ENCODE measurements at regions not wholly inside any gene's neighbourhood (a gene's known extent, or its start where the extent isn't known, plus 50 kb on each side); places are given as distances from the start of the nearest gene placed in this dataset.

DNA sequence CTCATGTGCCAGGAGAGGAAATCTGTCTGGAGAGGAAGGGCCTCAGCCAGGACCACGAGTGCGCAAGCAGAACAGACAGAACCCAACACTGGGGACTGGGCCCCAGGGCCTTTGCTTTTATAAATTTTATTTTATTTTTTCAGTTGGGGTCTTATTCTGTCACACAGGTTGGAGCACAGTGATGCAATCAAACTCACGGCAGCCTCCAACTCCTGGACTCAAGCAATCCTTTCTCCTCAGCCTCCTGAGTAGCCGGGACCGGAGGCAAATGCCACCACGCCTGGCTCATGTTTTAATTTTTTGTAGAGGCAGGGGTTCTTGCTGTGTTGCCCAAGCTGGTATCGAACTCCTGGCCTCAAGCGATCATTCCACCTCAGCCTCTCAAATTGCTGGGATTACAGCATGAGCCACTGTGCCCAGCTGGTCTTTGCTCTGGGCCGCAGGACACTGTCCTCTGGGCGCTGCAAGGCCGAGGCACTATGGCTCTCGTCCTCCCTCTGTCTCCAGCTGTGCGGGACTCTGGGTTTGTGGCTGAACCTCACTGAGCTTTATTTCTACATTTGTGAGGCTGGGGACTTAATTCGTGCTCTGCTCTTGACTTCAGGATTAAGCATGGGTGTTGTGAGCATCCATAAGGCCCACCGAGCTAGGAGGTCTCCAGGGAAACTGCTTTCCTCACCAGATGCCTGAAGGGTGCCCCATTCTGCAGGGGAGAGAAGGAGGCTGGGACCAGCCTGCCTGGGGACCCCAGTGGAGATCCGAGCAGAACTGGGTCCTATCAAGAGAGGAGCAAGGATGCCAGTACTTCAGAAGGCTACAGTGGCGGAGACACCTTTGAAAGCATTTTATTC, 144.2 kb upstream of the VSTM2B start:
- H3K4me3 ChIP-seq (ENCODE audit: low read length in 2 of 2): no peak overlapping the region
- no peak overlapping the region for H3K27ac ChIP-seq (replicated peaks; ENCODE audit: low read length)
- H2BK120ac ChIP-seq (ENCODE audit: low read depth, low read length): no peak overlapping the region
- H4K8ac ChIP-seq (ENCODE audit: low read depth, low read length): no peak overlapping the region
- no peaks in the 10 kb centered on the region for H3K36me3 ChIP-seq (replicated peaks in 1 of 2; ENCODE audit: control insufficient read depth in 2 of 2, insufficient read depth in 2 of 2, low read length in 2 of 2)
- no peaks in the 10 kb centered on the region for H3K79me1 ChIP-seq (ENCODE audit: low read depth, low read length)
- peaks cover 0 to 23% of the 10 kb centered on the region in 2 donors for H3K4me1 ChIP-seq (ENCODE audit: control insufficient read depth in 2 of 2, insufficient read depth in 1 of 2, low read depth in 1 of 2, low read length in 2 of 2)
- no peak overlapping the region for H2BK12ac ChIP-seq (ENCODE audit: low read length)
- no peak overlapping the region for H3K18ac ChIP-seq (ENCODE audit: low read length)
- peak overlapping the region; percentile 26 for H3K9ac ChIP-seq (ENCODE audit: low read depth, low read length, poor library complexity)
- H2AFZ ChIP-seq (ENCODE audit: low read length): no peak overlapping the region
- H2AK5ac ChIP-seq (ENCODE audit: low read depth, low read length): no peak overlapping the region
- H3K27me3 ChIP-seq (ENCODE audit: control insufficient read depth in 3 of 3, insufficient read depth in 3 of 3, low read depth in 1 of 3, low read length in 3 of 3): peaks cover 0 to 17% (median 0%) of the 10 kb centered on the region in 3 experiments
- no peak overlapping the region for H3K4me2 ChIP-seq (ENCODE audit: insufficient read depth, low read length, poor library complexity, severe bottlenecking)
- H3K9me3 ChIP-seq (replicated peaks in 1 of 2; ENCODE audit: control insufficient read depth in 2 of 2, insufficient read depth in 1 of 2, low read depth in 1 of 2, low read length in 2 of 2): no peaks in the 10 kb centered on the region
- no CpG with 5 or more reads among the region's 17 CpGs for WGBS, 2 donors (ENCODE audit: extremely low coverage in 2 of 2, insufficient read length in 2 of 2, insufficient replicate concordance in 1 of 2)
- H3K4ac ChIP-seq (ENCODE audit: low read length): no peak overlapping the region
- H4K91ac ChIP-seq (ENCODE audit: low read depth, low read length, poor library complexity): no peak overlapping the region
- H2BK15ac ChIP-seq (ENCODE audit: low read length): no peak overlapping the region
- no peak overlapping the region for H3K14ac ChIP-seq (ENCODE audit: low read length)
- no peak overlapping the region for H2BK5ac ChIP-seq (ENCODE audit: low read length)
- no peak overlapping the region for H3K23ac ChIP-seq (ENCODE audit: low read depth, low read length, poor library complexity)
- DNase-seq (ENCODE audit: low spot score): no peak

DNA sequence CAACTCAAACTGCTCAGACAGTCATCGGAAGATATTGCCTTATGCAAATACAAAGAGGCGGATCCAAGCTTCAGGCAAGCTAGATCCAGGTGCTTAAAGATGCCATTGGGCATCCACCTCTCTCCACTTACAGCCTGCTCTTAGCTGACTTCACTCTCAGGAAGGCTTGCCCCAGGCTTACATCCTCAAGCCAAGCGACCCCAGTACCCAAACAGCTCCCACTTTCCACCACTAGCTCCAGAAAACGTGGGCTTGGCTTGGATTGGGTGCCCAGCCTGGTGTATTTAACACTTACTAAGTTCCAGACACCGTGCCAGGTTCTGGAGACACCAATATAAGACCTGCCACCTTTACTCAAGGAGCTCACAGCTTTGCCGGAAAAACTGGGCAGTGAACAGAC, 142.1 kb upstream of the VSTM2B start:
- no peak overlapping the region for H4K8ac ChIP-seq (ENCODE audit: low read depth, low read length)
- H3K27me3 ChIP-seq (ENCODE audit: control insufficient read depth in 3 of 3, insufficient read depth in 3 of 3, low read depth in 1 of 3, low read length in 3 of 3): peaks cover 0 to 17% (median 0%) of the 10 kb centered on the region in 3 experiments
- H3K4me2 ChIP-seq (ENCODE audit: insufficient read depth, low read length, poor library complexity, severe bottlenecking): no peak overlapping the region
- H3K27ac ChIP-seq (replicated peaks; ENCODE audit: low read length): no peak overlapping the region
- H2BK5ac ChIP-seq (ENCODE audit: low read length): no peak overlapping the region
- H2BK15ac ChIP-seq (ENCODE audit: low read length): no peak overlapping the region
- no peak overlapping the region for H4K91ac ChIP-seq (ENCODE audit: low read depth, low read length, poor library complexity)
- no peaks in the 10 kb centered on the region for H3K79me1 ChIP-seq (ENCODE audit: low read depth, low read length)
- H3K9me3 ChIP-seq (replicated peaks in 1 of 2; ENCODE audit: control insufficient read depth in 2 of 2, insufficient read depth in 1 of 2, low read depth in 1 of 2, low read length in 2 of 2): no peaks in the 10 kb centered on the region
- no peak overlapping the region for H3K18ac ChIP-seq (ENCODE audit: low read length)
- no peak overlapping the region for H2AK5ac ChIP-seq (ENCODE audit: low read depth, low read length)
- H3K14ac ChIP-seq (ENCODE audit: low read length): no peak overlapping the region
- peaks cover 0 to 21% of the 10 kb centered on the region in 2 donors for H3K4me1 ChIP-seq (ENCODE audit: control insufficient read depth in 2 of 2, insufficient read depth in 1 of 2, low read depth in 1 of 2, low read length in 2 of 2)
- H2BK12ac ChIP-seq (ENCODE audit: low read length): no peak overlapping the region
- no peak overlapping the region for H2BK120ac ChIP-seq (ENCODE audit: low read depth, low read length)
- H3K4ac ChIP-seq (ENCODE audit: low read length): no peak overlapping the region
- no peak overlapping the region for H3K23ac ChIP-seq (ENCODE audit: low read depth, low read length, poor library complexity)
- no peak overlapping the region for H2AFZ ChIP-seq (ENCODE audit: low read length)
- H3K36me3 ChIP-seq (replicated peaks in 1 of 2; ENCODE audit: control insufficient read depth in 2 of 2, insufficient read depth in 2 of 2, low read length in 2 of 2): no peaks in the 10 kb centered on the region
- H3K9ac ChIP-seq (ENCODE audit: low read depth, low read length, poor library complexity): no peak overlapping the region
- no CpG with 5 or more reads among the region's 6 CpGs for WGBS, 2 donors (ENCODE audit: extremely low coverage in 2 of 2, insufficient read length in 2 of 2, insufficient replicate concordance in 1 of 2)
- H3K4me3 ChIP-seq (ENCODE audit: low read length in 2 of 2): no peak overlapping the region
- no peak for DNase-seq (ENCODE audit: low spot score)

DNA sequence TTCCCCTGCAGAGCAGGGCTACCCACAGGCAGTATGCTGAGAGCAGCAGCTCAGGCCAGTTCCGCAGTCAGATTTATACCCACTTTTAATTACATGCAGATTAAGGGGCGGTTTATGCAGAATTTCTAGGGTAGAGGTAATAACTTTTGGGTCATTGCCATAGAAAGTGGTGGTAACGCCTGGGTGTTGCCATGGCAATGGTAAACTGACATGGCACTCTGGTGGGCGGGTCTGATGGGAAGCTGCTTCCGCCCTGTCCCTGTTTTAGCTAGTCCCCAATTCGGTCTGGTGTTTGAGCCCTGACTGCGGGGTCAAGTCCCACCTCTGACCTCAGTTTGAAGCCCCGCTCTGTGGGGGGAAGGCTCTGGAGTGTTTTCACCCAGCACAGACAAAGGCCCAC, 141.1 kb upstream of the VSTM2B start:
- Histone ChIP-seq H4K8ac (ENCODE audit: low read depth, low read length) (peak overlapping the region; percentile 57), H3K23ac (ENCODE audit: low read depth, low read length, poor library complexity) (no peak overlapping the region), H3K4ac (ENCODE audit: low read length) (no peak overlapping the region), H3K27me3 (ENCODE audit: control insufficient read depth in 3 of 3, insufficient read depth in 3 of 3, low read depth in 1 of 3, low read length in 3 of 3) (peaks cover 0 to 9% (median 0%) of the 10 kb centered on the region in 3 experiments), H2BK120ac (ENCODE audit: low read depth, low read length) (no peak overlapping the region), H2AFZ (ENCODE audit: low read length) (peak overlapping the region; percentile 7), H3K4me1 (ENCODE audit: control insufficient read depth in 2 of 2, insufficient read depth in 1 of 2, low read depth in 1 of 2, low read length in 2 of 2) (peaks cover 0 to 18% of the 10 kb centered on the region in 2 donors), H3K4me2 (ENCODE audit: insufficient read depth, low read length, poor library complexity, severe bottlenecking) (no peak overlapping the region), H2BK5ac (ENCODE audit: low read length) (no peak overlapping the region), H3K27ac (replicated peaks; ENCODE audit: low read length) (no peak overlapping the region), H3K18ac (ENCODE audit: low read length) (peak overlapping the region; percentile 19), H2BK12ac (ENCODE audit: low read length) (no peak overlapping the region), H3K9me3 (replicated peaks in 1 of 2; ENCODE audit: control insufficient read depth in 2 of 2, insufficient read depth in 1 of 2, low read depth in 1 of 2, low read length in 2 of 2) (no peaks in the 10 kb centered on the region), H2AK5ac (ENCODE audit: low read depth, low read length) (no peak overlapping the region), H3K79me1 (ENCODE audit: low read depth, low read length) (no peaks in the 10 kb centered on the region), H2BK15ac (ENCODE audit: low read length) (no peak overlapping the region), H3K9ac (ENCODE audit: low read depth, low read length, poor library complexity) (no peak overlapping the region), H3K14ac (ENCODE audit: low read length) (no peak overlapping the region), H3K36me3 (replicated peaks in 1 of 2; ENCODE audit: control insufficient read depth in 2 of 2, insufficient read depth in 2 of 2, low read length in 2 of 2) (no peaks in the 10 kb centered on the region), H4K91ac (ENCODE audit: low read depth, low read length, poor library complexity) (no peak overlapping the region), H3K4me3 (ENCODE audit: low read length in 2 of 2) (no peak overlapping the region)
- DNase-seq (ENCODE audit: low spot score): no peak
- no CpG with 5 or more reads among the region's 8 CpGs for WGBS, 2 donors (ENCODE audit: extremely low coverage in 2 of 2, insufficient read length in 2 of 2, insufficient replicate concordance in 1 of 2)

DNA sequence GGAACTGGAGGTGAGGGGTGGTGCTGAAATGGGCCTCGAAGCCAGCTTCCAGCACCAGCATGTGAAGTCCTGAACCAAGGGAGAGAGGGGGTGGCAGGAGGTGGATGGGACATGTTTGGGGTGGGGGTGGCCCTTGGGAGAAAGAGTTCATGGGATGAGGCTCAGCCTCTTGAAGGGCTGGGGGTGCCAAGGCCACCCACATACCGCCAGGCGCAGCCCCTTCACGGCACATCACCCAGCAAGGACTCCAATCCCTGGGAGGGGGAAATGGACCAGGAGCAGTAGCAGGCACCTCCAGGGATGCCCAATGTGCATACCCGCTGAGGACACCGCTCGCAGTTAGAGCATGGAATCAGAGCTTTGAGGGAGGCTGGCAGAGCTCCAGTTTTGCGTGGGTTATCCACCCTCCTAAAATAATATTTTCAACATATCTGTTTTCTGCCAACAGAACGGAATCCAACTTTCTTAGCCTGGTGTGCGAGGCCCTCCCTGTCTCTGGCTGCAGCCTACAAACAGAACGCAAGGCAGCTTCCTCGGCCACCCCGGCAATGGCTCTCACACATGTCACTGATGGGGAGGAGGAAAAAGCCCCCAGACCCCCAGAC, 140.5 kb upstream of the VSTM2B start:
- no peak overlapping the region for H2BK15ac ChIP-seq (ENCODE audit: low read length)
- H3K27me3 ChIP-seq (ENCODE audit: control insufficient read depth in 3 of 3, insufficient read depth in 3 of 3, low read depth in 1 of 3, low read length in 3 of 3): peaks cover 0 to 2% (median 0%) of the 10 kb centered on the region in 3 experiments
- H3K14ac ChIP-seq (ENCODE audit: low read length): peak overlapping the region; percentile 41
- peak overlapping the region; percentile 57 for H4K8ac ChIP-seq (ENCODE audit: low read depth, low read length)
- H3K9ac ChIP-seq (ENCODE audit: low read depth, low read length, poor library complexity): no peak overlapping the region
- no peak overlapping the region for H2AK5ac ChIP-seq (ENCODE audit: low read depth, low read length)
- no peak overlapping the region for H3K4ac ChIP-seq (ENCODE audit: low read length)
- no peaks in the 10 kb centered on the region for H3K79me1 ChIP-seq (ENCODE audit: low read depth, low read length)
- H3K9me3 ChIP-seq (replicated peaks in 1 of 2; ENCODE audit: control insufficient read depth in 2 of 2, insufficient read depth in 1 of 2, low read depth in 1 of 2, low read length in 2 of 2): no peaks in the 10 kb centered on the region
- H4K91ac ChIP-seq (ENCODE audit: low read depth, low read length, poor library complexity): no peak overlapping the region
- no peak overlapping the region for H2BK5ac ChIP-seq (ENCODE audit: low read length)
- no peaks in the 10 kb centered on the region for H3K36me3 ChIP-seq (replicated peaks in 1 of 2; ENCODE audit: control insufficient read depth in 2 of 2, insufficient read depth in 2 of 2, low read length in 2 of 2)
- no CpG with 5 or more reads among the region's 13 CpGs for WGBS, 2 donors (ENCODE audit: extremely low coverage in 2 of 2, insufficient read length in 2 of 2, insufficient replicate concordance in 1 of 2)
- H3K23ac ChIP-seq (ENCODE audit: low read depth, low read length, poor library complexity): no peak overlapping the region
- H2BK12ac ChIP-seq (ENCODE audit: low read length): no peak overlapping the region
- H3K4me3 ChIP-seq (ENCODE audit: low read length in 2 of 2): no peak overlapping the region
- DNase-seq (ENCODE audit: low spot score): no peak
- peaks cover 0 to 14% of the 10 kb centered on the region in 2 donors for H3K4me1 ChIP-seq (ENCODE audit: control insufficient read depth in 2 of 2, insufficient read depth in 1 of 2, low read depth in 1 of 2, low read length in 2 of 2)
- peak overlapping the region; percentile 29 for H3K18ac ChIP-seq (ENCODE audit: low read length)
- no peak overlapping the region for H3K4me2 ChIP-seq (ENCODE audit: insufficient read depth, low read length, poor library complexity, severe bottlenecking)
- peak overlapping the region; percentile 7 for H2AFZ ChIP-seq (ENCODE audit: low read length)
- H2BK120ac ChIP-seq (ENCODE audit: low read depth, low read length): no peak overlapping the region
- H3K27ac ChIP-seq (replicated peaks; ENCODE audit: low read length): no peak overlapping the region

All from neuronal stem cell (in vitro differentiated cells).